OCI-LY3 (cell line): ENCODE measurements at regions not wholly inside any gene's neighbourhood (a gene's known extent, or its start where the extent isn't known, plus 50 kb on each side); places are given as distances from the start of the nearest gene placed in this dataset.

Experiments used
- EZH2phosphoT487 ChIP-seq: fragments of 200-600 bp; shearing (Covaris generic); IDR thresholded peaks from 2 replicates; pipeline ENCODE4 v1.6.1; 2018; ENCODE audit warnings: antibody characterized with exemption, mixed run types, low read depth
- TF ChIP-seq, protein P1 (sequence below): fragments of 200-600, 300-600 bp; sonication (generic); IDR thresholded peaks from 2 replicates; pipeline ENCODE4 v1.5.1; 2014; ENCODE audit warnings: antibody characterized with exemption, low read length, low read depth

DNA sequence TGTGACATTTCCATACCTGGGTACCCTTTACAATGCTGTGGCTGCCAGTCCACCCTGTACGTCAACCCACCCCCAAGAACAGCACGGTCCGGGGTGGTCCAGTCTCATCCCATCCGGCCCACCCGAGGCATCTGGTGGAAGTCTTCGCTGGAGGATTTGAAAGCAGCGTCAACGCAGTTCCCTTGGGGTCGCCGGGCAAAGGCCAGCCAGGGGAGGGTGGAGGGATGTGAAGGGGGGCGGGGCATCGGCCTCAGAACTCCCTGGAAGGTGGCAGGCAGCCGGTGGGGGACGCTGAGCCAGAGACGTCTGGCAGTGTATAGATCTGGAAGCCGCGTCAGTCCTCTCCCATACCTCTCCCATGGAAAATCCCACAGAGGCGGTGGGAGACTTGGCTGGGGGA lies 1944.0 kb upstream of the DEFB115 start:
- TF ChIP-seq, protein P1, sequence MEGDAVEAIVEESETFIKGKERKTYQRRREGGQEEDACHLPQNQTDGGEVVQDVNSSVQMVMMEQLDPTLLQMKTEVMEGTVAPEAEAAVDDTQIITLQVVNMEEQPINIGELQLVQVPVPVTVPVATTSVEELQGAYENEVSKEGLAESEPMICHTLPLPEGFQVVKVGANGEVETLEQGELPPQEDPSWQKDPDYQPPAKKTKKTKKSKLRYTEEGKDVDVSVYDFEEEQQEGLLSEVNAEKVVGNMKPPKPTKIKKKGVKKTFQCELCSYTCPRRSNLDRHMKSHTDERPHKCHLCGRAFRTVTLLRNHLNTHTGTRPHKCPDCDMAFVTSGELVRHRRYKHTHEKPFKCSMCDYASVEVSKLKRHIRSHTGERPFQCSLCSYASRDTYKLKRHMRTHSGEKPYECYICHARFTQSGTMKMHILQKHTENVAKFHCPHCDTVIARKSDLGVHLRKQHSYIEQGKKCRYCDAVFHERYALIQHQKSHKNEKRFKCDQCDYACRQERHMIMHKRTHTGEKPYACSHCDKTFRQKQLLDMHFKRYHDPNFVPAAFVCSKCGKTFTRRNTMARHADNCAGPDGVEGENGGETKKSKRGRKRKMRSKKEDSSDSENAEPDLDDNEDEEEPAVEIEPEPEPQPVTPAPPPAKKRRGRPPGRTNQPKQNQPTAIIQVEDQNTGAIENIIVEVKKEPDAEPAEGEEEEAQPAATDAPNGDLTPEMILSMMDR: no peak
- no peak for TF ChIP-seq EZH2phosphoT487
